ENCODE measurements at regions not wholly inside any gene's neighbourhood (a gene's known extent, or its start where the extent isn't known, plus 50 kb on each side); places are given as distances from the start of the nearest gene placed in this dataset.

DNA sequence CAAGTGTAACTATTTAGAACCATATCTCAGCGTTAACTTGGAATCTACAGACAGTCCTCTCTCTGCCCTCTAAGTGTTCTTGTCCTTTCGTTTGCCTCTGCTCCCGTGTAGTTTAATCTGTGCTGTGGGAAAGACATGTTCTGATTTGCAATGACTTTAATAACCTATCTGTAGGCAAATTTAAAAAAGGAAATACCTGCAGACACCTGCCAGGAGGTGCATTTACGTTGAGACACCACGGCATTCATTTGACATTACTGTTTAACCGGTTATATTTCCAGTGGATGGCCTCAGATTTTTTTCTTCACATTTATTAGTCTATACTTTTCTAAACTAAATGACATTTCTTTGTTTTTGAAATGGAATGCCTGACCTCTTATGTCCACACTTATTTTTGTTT, 997.9 kb upstream of the PCDH7 start (continued):
- TF ChIP-seq, protein P1, sequence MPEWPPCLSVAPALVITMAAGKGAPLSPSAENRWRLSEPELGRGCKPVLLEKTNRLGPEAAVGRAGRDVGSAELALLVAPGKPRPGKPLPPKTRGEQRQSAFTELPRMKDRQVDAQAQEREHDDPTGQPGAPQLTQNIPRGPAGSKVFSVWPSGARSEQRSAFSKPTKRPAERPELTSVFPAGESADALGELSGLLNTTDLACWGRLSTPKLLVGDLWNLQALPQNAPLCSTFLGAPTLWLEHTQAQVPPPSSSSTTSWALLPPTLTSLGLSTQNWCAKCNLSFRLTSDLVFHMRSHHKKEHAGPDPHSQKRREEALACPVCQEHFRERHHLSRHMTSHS (tag by site-specific recombination; IDR thresholded peaks at IDR 0.05) = no peak
- TF ChIP-seq, protein P2, sequence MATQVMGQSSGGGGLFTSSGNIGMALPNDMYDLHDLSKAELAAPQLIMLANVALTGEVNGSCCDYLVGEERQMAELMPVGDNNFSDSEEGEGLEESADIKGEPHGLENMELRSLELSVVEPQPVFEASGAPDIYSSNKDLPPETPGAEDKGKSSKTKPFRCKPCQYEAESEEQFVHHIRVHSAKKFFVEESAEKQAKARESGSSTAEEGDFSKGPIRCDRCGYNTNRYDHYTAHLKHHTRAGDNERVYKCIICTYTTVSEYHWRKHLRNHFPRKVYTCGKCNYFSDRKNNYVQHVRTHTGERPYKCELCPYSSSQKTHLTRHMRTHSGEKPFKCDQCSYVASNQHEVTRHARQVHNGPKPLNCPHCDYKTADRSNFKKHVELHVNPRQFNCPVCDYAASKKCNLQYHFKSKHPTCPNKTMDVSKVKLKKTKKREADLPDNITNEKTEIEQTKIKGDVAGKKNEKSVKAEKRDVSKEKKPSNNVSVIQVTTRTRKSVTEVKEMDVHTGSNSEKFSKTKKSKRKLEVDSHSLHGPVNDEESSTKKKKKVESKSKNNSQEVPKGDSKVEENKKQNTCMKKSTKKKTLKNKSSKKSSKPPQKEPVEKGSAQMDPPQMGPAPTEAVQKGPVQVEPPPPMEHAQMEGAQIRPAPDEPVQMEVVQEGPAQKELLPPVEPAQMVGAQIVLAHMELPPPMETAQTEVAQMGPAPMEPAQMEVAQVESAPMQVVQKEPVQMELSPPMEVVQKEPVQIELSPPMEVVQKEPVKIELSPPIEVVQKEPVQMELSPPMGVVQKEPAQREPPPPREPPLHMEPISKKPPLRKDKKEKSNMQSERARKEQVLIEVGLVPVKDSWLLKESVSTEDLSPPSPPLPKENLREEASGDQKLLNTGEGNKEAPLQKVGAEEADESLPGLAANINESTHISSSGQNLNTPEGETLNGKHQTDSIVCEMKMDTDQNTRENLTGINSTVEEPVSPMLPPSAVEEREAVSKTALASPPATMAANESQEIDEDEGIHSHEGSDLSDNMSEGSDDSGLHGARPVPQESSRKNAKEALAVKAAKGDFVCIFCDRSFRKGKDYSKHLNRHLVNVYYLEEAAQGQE (tag by site-specific recombination; IDR thresholded peaks at IDR 0.05) = no peak
- TF ChIP-seq, protein P3, sequence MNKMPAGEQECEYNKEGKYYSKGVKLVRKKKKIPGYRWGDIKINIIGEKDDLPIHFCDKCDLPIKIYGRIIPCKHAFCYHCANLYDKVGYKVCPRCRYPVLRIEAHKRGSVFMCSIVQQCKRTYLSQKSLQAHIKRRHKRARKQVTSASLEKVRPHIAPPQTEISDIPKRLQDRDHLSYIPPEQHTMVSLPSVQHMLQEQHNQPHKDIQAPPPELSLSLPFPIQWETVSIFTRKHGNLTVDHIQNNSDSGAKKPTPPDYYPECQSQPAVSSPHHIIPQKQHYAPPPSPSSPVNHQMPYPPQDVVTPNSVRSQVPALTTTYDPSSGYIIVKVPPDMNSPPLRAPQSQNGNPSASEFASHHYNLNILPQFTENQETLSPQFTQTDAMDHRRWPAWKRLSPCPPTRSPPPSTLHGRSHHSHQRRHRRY (tag by site-specific recombination; IDR thresholded peaks at IDR 0.05) = no peak

DNA sequence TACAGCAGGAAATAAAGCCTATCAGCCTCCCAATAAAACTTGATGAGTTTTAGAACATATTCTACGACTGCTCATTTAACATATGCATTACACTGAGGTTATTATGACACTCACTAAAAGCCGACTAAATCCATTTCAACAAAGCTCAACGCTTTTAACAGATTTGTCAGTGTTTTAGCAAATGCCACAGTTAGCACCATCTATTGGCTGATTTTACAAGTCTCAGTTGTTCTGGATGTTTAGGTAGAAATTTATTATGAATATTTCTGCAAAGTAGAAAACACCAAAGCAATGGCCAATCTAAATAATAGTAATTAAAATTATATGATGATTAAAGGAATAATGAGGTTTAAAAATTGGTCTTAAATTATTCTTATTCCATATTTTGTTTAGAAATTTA, 993.2 kb upstream of the PCDH7 start:
- no peaks in the 10 kb centered on the region for H3K36me3 ChIP-seq (ENCODE audit: control insufficient read depth in 2 of 2, insufficient read depth in 1 of 2, low read length in 2 of 2)
- no peaks in the 10 kb centered on the region for H3K9me3 ChIP-seq (ENCODE audit: control insufficient read depth, insufficient read depth, low read depth, low read length)
- H3K4me3 ChIP-seq (ENCODE audit: low read depth, low read length) = no peak overlapping the region
- POLR2A ChIA-PET = no interaction called here
- CTCF ChIA-PET = no interaction called here
- H3K4me1 ChIP-seq (ENCODE audit: control insufficient read depth, insufficient read depth, low read length) = no peaks in the 10 kb centered on the region
- H3K27ac ChIP-seq (ENCODE audit: extremely low read depth, low read depth, low read length) = no peak overlapping the region
- TF ChIP-seq ZBTB8A (tag by site-specific recombination; IDR thresholded peaks at IDR 0.05) = no peak
- no peak for TF ChIP-seq ZBTB1 (tag by site-specific recombination; IDR thresholded peaks at IDR 0.05)
- TF ChIP-seq, protein P4, sequence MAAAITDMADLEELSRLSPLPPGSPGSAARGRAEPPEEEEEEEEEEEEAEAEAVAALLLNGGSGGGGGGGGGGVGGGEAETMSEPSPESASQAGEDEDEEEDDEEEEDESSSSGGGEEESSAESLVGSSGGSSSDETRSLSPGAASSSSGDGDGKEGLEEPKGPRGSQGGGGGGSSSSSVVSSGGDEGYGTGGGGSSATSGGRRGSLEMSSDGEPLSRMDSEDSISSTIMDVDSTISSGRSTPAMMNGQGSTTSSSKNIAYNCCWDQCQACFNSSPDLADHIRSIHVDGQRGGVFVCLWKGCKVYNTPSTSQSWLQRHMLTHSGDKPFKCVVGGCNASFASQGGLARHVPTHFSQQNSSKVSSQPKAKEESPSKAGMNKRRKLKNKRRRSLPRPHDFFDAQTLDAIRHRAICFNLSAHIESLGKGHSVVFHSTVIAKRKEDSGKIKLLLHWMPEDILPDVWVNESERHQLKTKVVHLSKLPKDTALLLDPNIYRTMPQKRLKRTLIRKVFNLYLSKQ (tag by site-specific recombination; IDR thresholded peaks at IDR 0.05; ENCODE audit: borderline replicate concordance) = no peak
- TF ChIP-seq BCL11A (tag by site-specific recombination; IDR thresholded peaks at IDR 0.05; ENCODE audit: low read depth) = no peak

DNA sequence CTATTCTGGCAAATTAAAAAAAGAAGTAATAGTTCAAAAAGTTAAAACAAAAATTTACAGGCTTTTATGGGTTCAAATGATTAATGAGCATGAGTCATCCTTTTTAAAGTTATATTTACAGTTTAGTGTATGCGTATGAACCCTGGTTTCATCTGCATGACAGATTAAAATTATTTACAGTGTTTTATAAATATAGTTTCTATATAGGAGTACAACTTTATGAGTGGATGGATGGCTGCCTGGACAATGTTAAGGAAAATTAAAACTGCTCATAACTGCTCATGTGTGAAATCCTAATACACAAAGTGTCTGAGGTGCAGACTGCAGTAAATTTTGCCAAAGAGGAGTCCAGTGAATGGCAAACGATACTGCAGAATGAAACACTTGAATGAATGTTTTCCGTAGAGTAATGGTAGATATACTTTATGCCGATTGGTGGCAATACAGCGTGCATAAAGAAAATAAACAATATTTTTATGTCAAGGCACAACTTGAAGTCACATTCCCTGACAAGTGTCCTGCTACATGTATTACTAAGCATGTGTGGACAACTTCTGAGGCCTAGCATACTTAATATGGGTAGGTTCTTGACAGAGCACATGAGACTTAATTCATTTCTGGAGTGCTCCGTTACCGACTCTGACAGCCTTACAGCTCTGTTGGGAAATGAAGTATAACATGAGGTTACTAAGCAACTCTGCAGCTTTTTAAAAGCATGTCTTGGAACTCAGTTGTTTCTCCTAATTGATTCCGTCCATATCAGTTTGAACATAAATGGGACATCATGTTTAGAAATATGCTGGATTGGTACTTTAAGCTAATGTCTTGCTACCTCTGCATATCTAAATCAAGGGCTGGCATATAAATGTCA, 985.6 kb upstream of the PCDH7 start:
- H3K27ac ChIP-seq (ENCODE audit: extremely low read depth, low read depth, low read length) = no peak overlapping the region
- no peak for TF ChIP-seq ZBTB17 (tag by site-specific recombination; IDR thresholded peaks at IDR 0.05)
- no peak overlapping the region for H3K4me3 ChIP-seq (ENCODE audit: low read depth, low read length)
- ChIA-PET CTCF (no interaction called here), POLR2A (no interaction called here)
- no peaks in the 10 kb centered on the region for H3K36me3 ChIP-seq (ENCODE audit: control insufficient read depth in 2 of 2, insufficient read depth in 1 of 2, low read length in 2 of 2)
- H3K4me1 ChIP-seq (ENCODE audit: control insufficient read depth, insufficient read depth, low read length) = no peaks in the 10 kb centered on the region
- H3K9me3 ChIP-seq (ENCODE audit: control insufficient read depth, insufficient read depth, low read depth, low read length) = no peaks in the 10 kb centered on the region

DNA sequence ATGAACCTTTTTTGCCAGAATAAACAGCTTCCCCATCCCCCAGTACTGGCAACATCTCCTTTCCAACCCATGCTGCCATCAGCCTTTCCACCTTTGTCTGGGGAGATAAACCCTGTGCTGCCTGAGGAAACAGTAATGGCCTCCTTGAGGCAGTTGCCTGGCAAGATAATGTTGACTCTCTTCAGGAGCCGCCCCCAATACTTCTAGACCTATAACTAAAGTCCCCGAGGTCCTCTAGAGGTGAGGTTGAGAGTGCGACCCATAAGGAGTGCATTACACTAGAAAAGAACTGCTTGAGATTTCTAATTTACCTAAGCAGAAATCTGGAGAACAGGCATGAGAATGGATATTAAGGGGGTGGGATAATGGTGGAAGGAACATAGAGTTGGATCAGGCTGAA, 963.2 kb upstream of the PCDH7 start:
- H3K4me3 ChIP-seq (ENCODE audit: low read depth, low read length) = no peak overlapping the region
- H3K36me3 ChIP-seq (ENCODE audit: control insufficient read depth in 2 of 2, insufficient read depth in 1 of 2, low read length in 2 of 2) = no peaks in the 10 kb centered on the region
- TF ChIP-seq ZNF140 (tag by site-specific recombination; IDR thresholded peaks at IDR 0.05) = no peak
- POLR2A ChIA-PET = no interaction called here
- H3K4me1 ChIP-seq (ENCODE audit: control insufficient read depth, insufficient read depth, low read length) = no peaks in the 10 kb centered on the region
- CTCF ChIA-PET = no interaction called here
- H3K9me3 ChIP-seq (ENCODE audit: control insufficient read depth, insufficient read depth, low read depth, low read length) = no peaks in the 10 kb centered on the region
- no peak overlapping the region for H3K27ac ChIP-seq (ENCODE audit: extremely low read depth, low read depth, low read length)
